Naive thymus-derived CD8-positive, alpha-beta T cell (primary cell): ENCODE measurements at regions not wholly inside any gene's neighbourhood (a gene's known extent, or its start where the extent isn't known, plus 50 kb on each side); places are given as distances from the start of the nearest gene placed in this dataset.

ENCODE experiments used
- ATAC-seq, 2 donors: fragments of 150-1000 bp; cut with Tn5 transposase in 1 of 2; sonication (Bioruptor Pico), chemical (Tn5 transposase) in 1 of 2; 1 replicate in 1 of 2; 2 replicates in 1 of 2; pipeline ENCODE4 v1.10.0; 2021; ENCODE audit warnings: mild to moderate bottlenecking in 2 of 2, moderate library complexity in 2 of 2
- POLR2A ChIA-PET: fragments of 350-600 bp; sonication (Branson Sonifier 250); formaldehyde crosslinking; loops from one replicate; lab custom pipeline; 2021; ENCODE audit warnings: antibody characterized with exemption; lab: Charles Lee
- DNase-seq, 10 donors: peaks; one replicate each; pipeline versions ENCODE4 v3.0.0 to v3.0.0-alpha.2; 2020 to 2022
- H3K27ac Mint-ChIP-seq, 10 donors: one replicate each; pipeline ENCODE4 v1.8.0; 2020 to 2022; ENCODE audit warnings: mild to moderate bottlenecking in 10 of 10, mixed read lengths in 10 of 10, moderate library complexity in 4 of 10, inconsistent platforms in 1 of 10
- H3K27me3 Mint-ChIP-seq, 5 donors: one replicate each; pipeline ENCODE4 v1.8.0; 2021 to 2022; ENCODE audit warnings: mixed read lengths in 5 of 5
- H3K36me3 Mint-ChIP-seq, 3 donors: one replicate each; pipeline ENCODE4 v1.8.0; 2020 to 2022; ENCODE audit warnings: mixed read lengths in 3 of 3, mild to moderate bottlenecking in 2 of 3, inconsistent platforms in 1 of 3
- H3K4me1 Mint-ChIP-seq, 4 donors: one replicate each; pipeline ENCODE4 v1.8.0; 2021 to 2022; ENCODE audit warnings: mixed read lengths in 4 of 4
- H3K4me3 Mint-ChIP-seq, 10 donors: one replicate each; pipeline ENCODE4 v1.8.0; 2020 to 2022; ENCODE audit warnings: mild to moderate bottlenecking in 10 of 10, mixed read lengths in 10 of 10, moderate library complexity in 6 of 10, inconsistent platforms in 1 of 10
- H3K9me3 Mint-ChIP-seq, 9 donors: one replicate each; pipeline ENCODE4 v1.8.0; 2020 to 2022; ENCODE audit warnings: mixed read lengths in 9 of 9, mild to moderate bottlenecking in 3 of 9, inconsistent platforms in 1 of 9, moderate library complexity in 1 of 9

DNA sequence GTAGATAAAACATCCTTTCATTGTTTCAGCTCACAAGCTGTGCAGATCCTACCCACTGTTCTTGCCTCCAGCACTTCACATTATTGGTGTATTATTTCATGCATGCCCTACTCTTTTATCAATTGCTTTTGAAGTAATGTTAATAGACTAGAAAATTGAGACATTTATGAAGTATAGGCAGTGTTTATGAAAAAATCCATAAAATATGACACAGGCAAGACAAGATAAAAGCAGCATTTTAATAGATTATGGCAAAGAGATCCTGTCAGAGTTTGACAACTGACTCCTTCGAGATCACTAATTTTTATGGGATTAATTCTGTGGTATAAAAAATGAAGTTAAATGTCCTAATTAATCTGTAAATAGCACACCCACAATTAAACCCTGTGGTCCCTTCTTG, 217.2 kb upstream of the NANOGP8 start:
- Mint-ChIP-seq H3K27ac (no peak overlapping the region), H3K36me3 (peaks cover 0 to 5% (median 0%) of the 10 kb centered on the region in 3 donors), H3K4me3 (no peak overlapping the region), H3K4me1 (no peaks in the 10 kb centered on the region), H3K9me3 (no peaks in the 10 kb centered on the region), H3K27me3 (no peaks in the 10 kb centered on the region)
- ATAC-seq, result no peak
- POLR2A ChIA-PET, result no interaction called here
- DNase-seq, result no peak

DNA sequence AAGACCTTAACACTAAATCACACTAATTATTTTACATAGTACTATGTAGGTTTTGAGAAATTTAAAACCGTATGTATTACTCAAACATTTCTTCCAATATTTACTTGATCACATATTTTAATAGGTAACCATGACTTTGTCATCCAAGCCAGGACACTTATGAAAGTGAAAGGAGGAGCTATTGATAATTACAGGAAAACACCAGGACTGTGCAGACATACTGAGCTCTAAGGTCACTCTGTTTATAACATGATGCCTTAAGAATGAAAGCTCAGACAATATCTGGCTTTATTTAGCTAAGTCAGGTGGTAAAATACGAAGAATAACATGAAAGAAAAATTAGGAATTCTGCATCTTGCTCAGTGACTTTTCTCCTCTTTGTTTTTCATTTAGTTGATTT, 216.0 kb upstream of the NANOGP8 start:
- DNase-seq, result no peak
- H3K27me3 Mint-ChIP-seq, result no peaks in the 10 kb centered on the region
- ATAC-seq, result no peak
- POLR2A ChIA-PET, result no interaction called here
- H3K27ac Mint-ChIP-seq, result no peak overlapping the region
- no peaks in the 10 kb centered on the region for H3K4me1 Mint-ChIP-seq
- H3K36me3 Mint-ChIP-seq, result peaks cover 0 to 5% (median 0%) of the 10 kb centered on the region in 3 donors
- H3K4me3 Mint-ChIP-seq, result no peak overlapping the region
- no peaks in the 10 kb centered on the region for H3K9me3 Mint-ChIP-seq

DNA sequence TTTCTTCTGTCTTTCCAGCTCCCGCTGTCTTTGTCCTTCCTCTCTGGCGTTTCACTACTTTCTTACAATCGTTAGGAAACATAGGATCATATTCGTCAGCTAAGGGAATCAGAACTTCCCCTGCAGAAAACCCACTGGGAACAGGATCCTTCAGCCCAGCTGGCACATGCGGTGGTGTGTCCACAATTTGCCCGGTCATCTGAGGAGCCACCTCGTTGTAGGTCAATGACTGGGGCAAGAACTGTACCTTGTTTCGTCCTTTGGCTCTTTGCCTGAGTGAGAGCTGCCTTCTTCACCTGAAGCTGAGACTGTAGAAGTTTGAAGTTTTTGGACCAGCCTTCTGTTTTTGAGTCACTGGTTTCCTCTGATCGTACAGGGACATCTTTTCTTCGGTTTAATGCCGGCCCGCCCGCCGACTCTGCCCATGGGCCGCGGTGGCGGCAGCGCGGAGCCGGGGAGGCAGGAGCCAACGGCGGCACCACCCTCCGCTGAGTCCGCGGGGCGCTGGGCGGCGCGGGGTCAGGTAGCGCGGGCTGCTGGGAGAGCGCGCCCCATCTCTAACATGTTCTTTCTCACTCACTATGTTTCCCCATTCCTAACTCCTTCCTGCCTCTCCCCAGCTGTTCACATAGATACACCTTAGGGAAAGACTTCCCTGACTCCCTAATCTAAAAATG, 214.1 kb upstream of the NANOGP8 start:
- ATAC-seq, result no peak
- no peaks in the 10 kb centered on the region for H3K27me3 Mint-ChIP-seq
- H3K36me3 Mint-ChIP-seq, result peaks cover 0 to 5% (median 0%) of the 10 kb centered on the region in 3 donors
- H3K4me1 Mint-ChIP-seq, result no peaks in the 10 kb centered on the region
- no peak overlapping the region for H3K4me3 Mint-ChIP-seq
- no peak overlapping the region for H3K27ac Mint-ChIP-seq
- no peaks in the 10 kb centered on the region for H3K9me3 Mint-ChIP-seq
- DNase-seq, result no peak
- POLR2A ChIA-PET, result no interaction called here

DNA sequence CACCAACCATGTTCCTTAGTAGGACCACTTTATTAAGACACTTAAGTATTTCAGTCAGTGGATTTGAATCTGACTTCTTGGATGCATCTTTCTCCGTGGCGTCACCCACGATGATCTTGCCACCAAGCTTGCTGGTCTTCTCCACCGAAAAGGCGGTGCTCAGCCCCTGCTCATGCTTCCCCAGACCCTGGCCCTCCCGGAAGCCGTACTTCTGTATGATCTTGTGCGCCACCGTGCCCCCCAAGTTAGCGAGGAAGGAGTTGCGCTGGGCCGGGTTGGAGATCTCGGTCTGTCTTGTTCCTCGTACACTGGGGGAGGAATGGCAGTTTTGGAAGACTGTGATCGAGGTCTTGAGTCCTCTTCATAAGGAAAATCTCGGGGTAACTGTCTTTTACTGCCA, 213.4 kb upstream of the NANOGP8 start:
- H3K27ac Mint-ChIP-seq, result no peak overlapping the region
- H3K4me3 Mint-ChIP-seq, result no peak overlapping the region
- H3K4me1 Mint-ChIP-seq, result no peaks in the 10 kb centered on the region
- DNase-seq, result no peak
- POLR2A ChIA-PET, result no interaction called here
- H3K9me3 Mint-ChIP-seq, result no peaks in the 10 kb centered on the region
- H3K36me3 Mint-ChIP-seq, result peaks cover 0 to 5% (median 0%) of the 10 kb centered on the region in 3 donors
- ATAC-seq, result no peak
- no peaks in the 10 kb centered on the region for H3K27me3 Mint-ChIP-seq

DNA sequence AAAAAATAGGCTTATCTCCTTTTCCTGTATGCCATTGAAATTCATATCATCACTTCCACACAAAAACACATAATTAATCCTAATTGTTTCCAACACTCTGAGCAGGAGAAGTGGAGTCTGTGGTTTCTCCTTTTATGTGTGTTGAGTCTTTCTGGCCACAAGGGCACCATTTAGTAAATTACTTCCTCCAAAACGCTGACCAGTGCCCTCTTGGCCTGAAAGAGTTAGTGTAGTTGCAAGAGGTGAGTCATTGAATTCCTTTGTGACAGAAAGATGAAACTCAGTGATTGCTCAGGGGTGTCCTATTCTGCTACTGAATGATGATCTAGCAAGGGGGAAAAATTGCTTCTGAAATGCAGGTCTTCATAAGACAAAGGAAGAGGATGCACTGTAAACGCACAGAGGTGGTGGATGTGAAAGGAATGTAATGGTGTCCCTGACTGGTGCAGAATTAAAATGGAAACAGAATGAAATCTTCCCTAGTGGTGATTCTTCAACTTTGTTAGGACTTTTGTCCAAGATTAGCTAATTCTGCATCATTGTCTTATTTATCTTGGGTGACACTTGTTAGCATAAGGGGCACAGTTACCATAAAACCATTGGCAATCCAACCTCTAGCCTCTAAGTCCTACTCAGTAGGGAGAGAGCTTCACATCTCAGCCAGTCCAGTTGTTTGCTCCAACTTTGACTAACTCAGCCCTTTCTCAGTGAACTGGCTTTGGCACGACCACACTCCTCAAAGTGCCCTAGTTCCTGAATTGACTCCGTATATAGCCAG, 208.4 kb upstream of the NANOGP8 start:
- Mint-ChIP-seq H3K27me3 (peaks cover 0 to 1% (median 0%) of the 10 kb centered on the region in 5 donors), H3K27ac (no peak overlapping the region), H3K4me3 (no peak overlapping the region), H3K4me1 (no peaks in the 10 kb centered on the region), H3K36me3 (no peaks in the 10 kb centered on the region), H3K9me3 (no peaks in the 10 kb centered on the region)
- DNase-seq, result no peak
- no peak for ATAC-seq
- POLR2A ChIA-PET, result no interaction called here

DNA sequence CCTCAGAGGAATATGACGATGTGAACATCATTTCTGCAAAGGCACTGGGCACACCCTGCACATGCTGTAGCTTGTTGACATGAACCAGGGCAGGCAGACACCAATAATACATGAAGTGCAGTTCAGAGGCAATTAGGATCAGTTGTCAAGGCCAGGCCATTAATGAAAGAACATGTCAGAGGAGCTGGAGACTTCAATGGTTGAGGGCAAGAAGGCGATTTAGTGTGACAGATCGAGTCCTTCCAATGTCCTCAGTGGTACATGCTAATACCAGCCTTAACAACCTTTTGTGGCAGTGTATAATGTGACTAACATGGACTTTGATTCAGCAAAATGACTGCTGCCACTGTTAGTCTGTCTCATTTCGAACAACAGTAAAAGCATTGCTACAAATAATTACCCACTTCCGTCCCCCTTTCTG, 205.2 kb upstream of the NANOGP8 start:
- H3K4me3 Mint-ChIP-seq, result no peak overlapping the region
- H3K4me1 Mint-ChIP-seq, result no peaks in the 10 kb centered on the region
- DNase-seq, result no peak
- POLR2A ChIA-PET, result no interaction called here
- no peak overlapping the region for H3K27ac Mint-ChIP-seq
- H3K36me3 Mint-ChIP-seq, result peaks cover 0 to 2% (median 0%) of the 10 kb centered on the region in 3 donors
- H3K27me3 Mint-ChIP-seq, result peaks cover 0 to 3% (median 0%) of the 10 kb centered on the region in 5 donors
- ATAC-seq, result no peak
- H3K9me3 Mint-ChIP-seq, result no peaks in the 10 kb centered on the region

DNA sequence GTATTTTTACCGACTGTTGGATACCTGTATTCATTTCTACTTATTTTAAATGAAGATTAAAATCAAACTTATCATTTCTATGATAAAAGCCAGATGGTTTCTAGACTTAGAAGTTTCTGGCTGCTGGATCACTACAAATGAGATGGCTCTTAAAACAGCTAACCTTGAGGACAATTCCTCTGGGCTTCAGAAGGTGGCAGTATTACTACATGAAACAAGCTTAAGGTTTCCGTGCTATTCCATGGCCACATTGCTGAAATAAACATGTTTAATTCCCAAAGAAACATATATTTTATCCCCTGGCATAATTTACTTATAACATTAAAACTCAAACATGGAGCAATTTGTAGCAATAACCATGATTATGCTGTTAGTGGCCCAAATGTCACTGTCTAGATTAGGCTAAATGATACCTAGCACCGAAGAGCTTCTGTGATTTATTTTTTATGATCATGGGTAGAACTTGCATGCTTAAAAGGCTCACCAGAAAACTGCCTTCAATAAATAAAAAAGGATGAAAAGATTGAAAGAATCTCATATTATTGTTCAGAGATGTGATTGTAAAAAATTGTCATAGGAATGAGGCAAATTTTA, 204.0 kb upstream of the NANOGP8 start:
- H3K4me1 Mint-ChIP-seq, result no peaks in the 10 kb centered on the region
- ATAC-seq (no peak), DNase-seq (no peak)
- H3K27ac Mint-ChIP-seq, result no peak overlapping the region
- no peak overlapping the region for H3K4me3 Mint-ChIP-seq
- peaks cover 0 to under 1% (median 0%) of the 10 kb centered on the region in 9 donors for H3K9me3 Mint-ChIP-seq
- H3K36me3 Mint-ChIP-seq, result peaks cover 0 to 2% (median 0%) of the 10 kb centered on the region in 3 donors
- POLR2A ChIA-PET, result no interaction called here
- H3K27me3 Mint-ChIP-seq, result peaks cover 0 to 3% (median 0%) of the 10 kb centered on the region in 5 donors

DNA sequence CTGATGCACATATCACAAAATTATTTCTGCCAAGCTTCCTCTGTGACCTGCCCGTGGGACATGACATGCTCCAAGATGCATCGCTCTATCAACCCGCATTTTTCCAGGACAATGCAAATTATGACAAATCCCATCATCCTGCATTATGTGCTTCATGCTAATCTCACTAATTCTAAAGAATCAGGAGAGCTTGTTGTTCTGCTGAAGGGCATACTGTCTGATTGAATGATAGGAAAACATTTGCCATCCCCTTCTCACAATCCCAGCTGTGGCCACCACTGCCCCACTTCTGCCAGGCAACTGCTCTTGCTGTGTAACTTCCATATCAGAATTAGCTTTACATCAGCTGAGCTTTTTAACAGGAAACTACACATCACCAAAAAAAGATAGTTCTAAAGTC, 203.5 kb upstream of the NANOGP8 start:
- DNase-seq (no peak), ATAC-seq (no peak)
- no peak overlapping the region for H3K4me3 Mint-ChIP-seq
- H3K27ac Mint-ChIP-seq, result no peak overlapping the region
- H3K36me3 Mint-ChIP-seq, result peaks cover 0 to 5% (median 0%) of the 10 kb centered on the region in 3 donors
- peaks cover 0 to 6% (median 3%) of the 10 kb centered on the region in 9 donors for H3K9me3 Mint-ChIP-seq
- POLR2A ChIA-PET, result no interaction called here
- H3K4me1 Mint-ChIP-seq, result no peaks in the 10 kb centered on the region
- H3K27me3 Mint-ChIP-seq, result peaks cover 0 to 3% (median 0%) of the 10 kb centered on the region in 5 donors

DNA sequence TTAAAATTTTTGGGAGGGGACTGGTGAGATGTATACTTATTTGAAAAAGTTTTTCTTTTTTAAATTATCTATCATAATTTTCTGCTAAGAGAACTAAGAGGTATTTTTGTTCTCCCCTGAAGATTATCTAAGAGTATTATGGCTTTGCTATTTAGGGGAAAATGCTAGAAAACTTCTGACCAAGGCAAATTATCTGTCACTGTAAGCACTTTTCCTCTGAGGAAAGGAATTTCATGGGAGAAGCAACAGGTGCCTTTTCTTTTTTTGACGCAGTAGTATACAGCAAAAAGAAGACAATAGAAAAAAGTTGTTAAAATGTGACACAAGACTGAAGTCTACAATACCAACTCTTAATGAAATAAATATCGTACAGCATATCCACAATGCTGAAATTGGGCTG, 201.6 kb upstream of the NANOGP8 start:
- DNase-seq (no peak), ATAC-seq (no peak)
- Mint-ChIP-seq H3K4me1 (no peaks in the 10 kb centered on the region), H3K27ac (no peak overlapping the region), H3K4me3 (no peak overlapping the region), H3K9me3 (peaks cover 0 to 17% (median 6%) of the 10 kb centered on the region in 9 donors), H3K27me3 (peaks cover 0 to 3% (median 0%) of the 10 kb centered on the region in 5 donors), H3K36me3 (peaks cover 0 to 5% (median 0%) of the 10 kb centered on the region in 3 donors)
- POLR2A ChIA-PET, result no interaction called here

DNA sequence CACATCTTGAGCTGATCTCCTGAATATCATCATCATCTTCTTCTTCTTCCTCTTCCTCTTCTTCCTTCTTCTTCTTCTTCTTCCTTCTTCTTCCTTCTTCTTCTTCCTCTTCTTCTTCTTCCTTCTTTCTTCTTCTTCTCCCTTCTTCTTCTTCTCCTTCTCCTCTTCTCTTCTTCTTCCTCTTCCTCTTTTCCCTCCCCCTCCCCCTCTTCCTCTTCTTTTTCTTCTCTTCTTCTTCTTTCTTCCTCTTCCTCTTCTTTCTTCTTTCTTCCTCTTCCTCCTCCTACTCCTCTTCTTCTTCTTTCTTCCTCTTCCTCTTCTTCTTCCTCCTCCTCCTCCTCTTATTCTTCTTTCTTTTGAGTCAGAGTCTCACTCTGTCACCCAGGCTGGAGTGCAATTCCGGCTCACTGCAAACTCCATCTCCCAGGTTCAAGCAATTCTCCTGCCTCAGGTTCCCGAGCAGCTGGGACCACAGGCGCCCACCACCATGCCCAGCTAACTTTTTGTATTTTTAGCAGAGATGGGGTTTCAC, 197.9 kb upstream of the NANOGP8 start:
- Mint-ChIP-seq H3K4me1 (no peaks in the 10 kb centered on the region), H3K4me3 (no peak overlapping the region), H3K9me3 (peaks cover 0 to 33% (median 20%) of the 10 kb centered on the region in 9 donors), H3K27ac (no peak overlapping the region), H3K36me3 (peaks cover 0 to 7% (median 5%) of the 10 kb centered on the region in 3 donors), H3K27me3 (peaks cover 0 to 1% (median 0%) of the 10 kb centered on the region in 5 donors)
- ATAC-seq, result no peak
- POLR2A ChIA-PET, result no interaction called here
- no peak for DNase-seq

DNA sequence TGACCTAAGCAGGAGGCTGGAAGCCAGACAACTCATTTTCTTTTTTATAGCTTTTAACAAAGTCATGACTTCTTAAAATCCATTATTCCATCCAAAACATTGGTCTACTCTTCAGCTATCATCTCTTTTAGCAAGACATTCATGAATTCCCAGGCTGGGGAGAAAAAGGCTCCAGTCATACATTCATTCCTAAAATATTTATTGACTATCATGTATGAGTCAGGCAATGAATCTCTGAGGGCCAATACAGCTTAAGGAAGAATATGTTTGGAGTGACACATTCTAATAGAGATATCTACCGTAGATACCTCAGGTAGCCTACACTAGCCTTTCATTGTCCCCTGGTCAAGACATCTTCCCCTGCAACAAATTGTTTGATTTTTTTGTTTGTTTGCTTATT, 196.4 kb upstream of the NANOGP8 start:
- peaks cover 0 to 21% (median 15%) of the 10 kb centered on the region in 3 donors for H3K36me3 Mint-ChIP-seq
- H3K27ac Mint-ChIP-seq, result no peak overlapping the region
- POLR2A ChIA-PET, result no interaction called here
- H3K27me3 Mint-ChIP-seq, result peaks cover 0 to 1% (median 0%) of the 10 kb centered on the region in 5 donors
- H3K9me3 Mint-ChIP-seq, result peaks cover 3 to 47% (median 33%) of the 10 kb centered on the region in 9 donors
- ATAC-seq (no peak), DNase-seq (no peak)
- no peaks in the 10 kb centered on the region for H3K4me1 Mint-ChIP-seq
- no peak overlapping the region for H3K4me3 Mint-ChIP-seq

DNA sequence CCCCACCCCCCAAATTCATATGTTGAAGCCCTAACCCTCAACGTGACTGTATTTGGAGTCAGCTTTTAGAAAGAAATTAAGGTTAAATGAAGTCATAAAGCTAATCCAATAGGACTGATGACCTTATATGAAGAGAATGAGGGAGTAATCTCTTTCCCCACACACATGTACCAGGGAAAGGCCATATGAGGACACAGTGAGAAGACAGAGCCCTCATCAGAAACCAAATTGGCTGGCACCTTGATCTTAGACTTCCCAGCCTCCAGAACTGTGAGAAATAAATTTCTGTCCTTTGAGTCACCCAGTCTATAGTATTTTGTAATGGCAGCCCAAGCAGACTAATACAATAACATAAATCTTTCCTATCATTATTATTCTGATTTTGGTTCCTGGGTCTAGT, 194.7 kb upstream of the NANOGP8 start:
- DNase-seq, result no peak
- POLR2A ChIA-PET, result no interaction called here

More for the DNA sequence above, 194.7 kb upstream of the NANOGP8 start:
- Mint-ChIP-seq H3K27me3 (no peaks in the 10 kb centered on the region), H3K9me3 (peaks cover 13 to 63% (median 45%) of the 10 kb centered on the region in 9 donors), H3K4me3 (no peak overlapping the region), H3K36me3 (peaks cover 0 to 21% (median 19%) of the 10 kb centered on the region in 3 donors), H3K27ac (no peak overlapping the region), H3K4me1 (no peaks in the 10 kb centered on the region)
- ATAC-seq, result no peak
